Stimulated activated CD4-positive, alpha-beta T cell treated with anti-CD3 and anti-CD28 coated beads, Interleukin-12 subunit alpha, Interleukin-12 subunit beta, amount 100 ng/mL, for 48 hours (primary cell): ENCODE measurements at regions not wholly inside any gene's neighbourhood (a gene's known extent, or its start where the extent isn't known, plus 50 kb on each side); places are given as distances from the start of the nearest gene placed in this dataset.

ENCODE experiments used
- DNase-seq, 3 donors: peaks; one replicate each; pipeline ENCODE4 v3.0.0-alpha.2; 2020; ENCODE audit warnings: low read depth in 2 of 3, low spot score in 1 of 3

GRCh38 chr1:81125672-81126071 lies 675.1 kb upstream of the ADGRL2 start:
- DNase-seq: no peak

- DNase-seq: no peak
These were observed 679.4 kb upstream of the ADGRL2 start for GRCh38 chr1:81121306-81121705.

- no peak for DNase-seq
These were observed 681.4 kb upstream of the ADGRL2 start for GRCh38 chr1:81119319-81119718.

GRCh38 chr1:81118550-81118949 lies 682.2 kb upstream of the ADGRL2 start:
- no peak for DNase-seq

GRCh38 chr1:81115422-81115821 lies 685.3 kb upstream of the ADGRL2 start:
- no peak for DNase-seq

- DNase-seq: no peak
These were observed 686.5 kb upstream of the ADGRL2 start for GRCh38 chr1:81114191-81114590.

- no peak for DNase-seq
These were observed 687.0 kb upstream of the ADGRL2 start for GRCh38 chr1:81113688-81114087.

GRCh38 chr1:81111818-81112217 lies 688.9 kb upstream of the ADGRL2 start:
- no peak for DNase-seq

GRCh38 chr1:81109038-81109437 lies 691.7 kb upstream of the ADGRL2 start:
- DNase-seq: no peak

- DNase-seq: no peak
These were observed 702.9 kb upstream of the ADGRL2 start for GRCh38 chr1:81097860-81098259.

GRCh38 chr1:81073580-81073979 lies 727.2 kb upstream of the ADGRL2 start:
- no peak for DNase-seq

- no peak for DNase-seq
These were observed 728.6 kb upstream of the ADGRL2 start for GRCh38 chr1:81071969-81072753.

GRCh38 chr1:81071072-81071858 lies 729.5 kb upstream of the ADGRL2 start:
- DNase-seq: no peak

- DNase-seq: no peak
These were observed 730.9 kb upstream of the ADGRL2 start for GRCh38 chr1:81069856-81070255.

GRCh38 chr1:81068726-81069125 lies 732.0 kb upstream of the ADGRL2 start:
- no peak for DNase-seq

- no peak for DNase-seq
These were observed 746.9 kb upstream of the ADGRL2 start for GRCh38 chr1:81053826-81054225.

GRCh38 chr1:81052162-81052561 lies 748.6 kb upstream of the ADGRL2 start:
- no peak for DNase-seq

- no peak for DNase-seq
These were observed 750.3 kb upstream of the ADGRL2 start for GRCh38 chr1:81050390-81050789.

- no peak for DNase-seq
These were observed 756.0 kb upstream of the ADGRL2 start for GRCh38 chr1:81044708-81045107.

GRCh38 chr1:81042225-81042624 lies 758.5 kb upstream of the ADGRL2 start:
- no peak for DNase-seq

GRCh38 chr1:81034291-81034690 lies 766.4 kb upstream of the ADGRL2 start:
- DNase-seq: no peak

GRCh38 chr1:81032973-81033425 lies 767.7 kb upstream of the ADGRL2 start:
- no peak for DNase-seq
